GM21360 (cell line): ENCODE measurements at regions not wholly inside any gene's neighbourhood (a gene's known extent, or its start where the extent isn't known, plus 50 kb on each side); places are given as distances from the start of the nearest gene placed in this dataset.

Experiments used
- ATAC-seq: cut with Tn5 transposase; IDR thresholded peaks from one replicate; pipeline ENCODE4 v1.9.1; 2021; ENCODE audit warnings: mild to moderate bottlenecking, moderate library complexity; ENCODE audit not compliant: unreplicated experiment

DNA sequence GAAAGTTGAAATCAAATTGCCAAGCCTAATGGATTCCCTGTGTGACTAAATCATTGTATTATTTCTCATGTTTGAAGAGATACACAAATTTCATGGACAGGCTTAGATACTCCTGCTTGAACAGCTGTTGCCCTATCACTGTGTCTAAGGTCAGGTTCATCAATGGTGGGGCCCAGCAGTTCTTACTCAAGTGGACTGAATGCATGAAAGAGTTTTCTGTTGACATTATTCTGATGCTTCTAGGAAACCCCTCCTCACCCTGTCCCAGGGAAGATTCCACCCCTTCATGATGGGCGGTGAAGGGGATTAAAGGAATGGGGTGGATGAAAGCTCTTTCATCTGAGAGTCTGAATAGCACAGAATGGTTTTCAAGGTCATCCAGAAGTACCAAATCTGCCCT, 148.8 kb downstream of the INO80D start:
- no peak for ATAC-seq

DNA sequence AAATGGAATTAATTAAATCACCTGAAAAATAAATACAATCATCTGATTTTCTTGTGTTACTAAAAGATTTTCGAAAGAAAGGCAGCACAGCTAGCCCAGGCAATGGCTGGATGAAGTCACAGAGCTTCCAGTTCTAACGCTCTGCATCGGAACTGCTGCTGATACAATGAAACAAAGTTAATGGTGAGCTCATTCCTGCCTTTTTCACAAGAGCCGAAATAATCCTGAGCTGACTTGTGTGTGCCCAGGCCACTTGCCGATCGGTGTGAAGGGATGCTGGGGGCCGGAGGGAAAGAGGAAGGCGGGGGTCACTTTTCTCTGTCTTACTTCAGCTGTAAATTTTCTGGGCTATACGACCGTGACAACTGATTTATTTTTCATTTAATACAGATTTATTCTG, 149.5 kb downstream of the INO80D start:
- no peak for ATAC-seq

DNA sequence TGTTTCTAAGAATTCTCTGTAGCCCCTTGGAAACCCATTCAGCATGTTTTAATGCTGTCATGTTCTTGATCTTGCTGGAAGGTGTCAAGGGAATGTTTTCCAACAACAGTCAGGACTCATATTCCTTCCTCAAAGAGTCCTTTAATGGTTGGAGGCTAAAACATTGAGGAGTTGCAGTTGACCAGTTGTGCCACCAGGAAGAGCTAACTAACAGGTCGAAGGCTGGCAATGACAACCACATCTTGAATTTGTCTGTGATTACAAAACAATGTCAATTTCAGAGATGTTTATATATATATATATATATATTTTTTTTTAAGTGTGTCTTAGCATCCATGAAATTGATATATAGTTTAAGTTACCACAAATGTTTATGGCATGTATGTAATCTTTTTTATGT, 151.5 kb downstream of the INO80D start:
- ATAC-seq = no peak

DNA sequence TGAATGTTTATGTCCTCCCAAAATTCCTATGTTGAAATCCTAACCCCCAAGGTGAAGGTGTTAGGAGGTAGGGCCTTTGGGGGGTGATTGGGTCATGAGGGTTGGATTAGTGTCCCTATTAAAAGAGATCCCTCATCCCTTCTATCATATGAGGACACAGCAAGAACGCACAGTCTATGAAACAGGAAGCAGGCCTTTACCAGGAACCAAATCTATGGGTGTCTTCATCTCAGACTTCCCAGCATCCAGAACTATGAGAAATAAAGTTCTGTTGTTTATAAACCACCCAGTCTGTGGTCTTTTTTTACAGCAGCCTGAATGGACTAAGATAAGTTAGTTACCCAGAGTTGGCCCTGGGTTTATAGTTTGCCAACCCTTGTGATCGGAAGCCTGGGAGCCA, 153.1 kb downstream of the INO80D start:
- ATAC-seq = no peak

DNA sequence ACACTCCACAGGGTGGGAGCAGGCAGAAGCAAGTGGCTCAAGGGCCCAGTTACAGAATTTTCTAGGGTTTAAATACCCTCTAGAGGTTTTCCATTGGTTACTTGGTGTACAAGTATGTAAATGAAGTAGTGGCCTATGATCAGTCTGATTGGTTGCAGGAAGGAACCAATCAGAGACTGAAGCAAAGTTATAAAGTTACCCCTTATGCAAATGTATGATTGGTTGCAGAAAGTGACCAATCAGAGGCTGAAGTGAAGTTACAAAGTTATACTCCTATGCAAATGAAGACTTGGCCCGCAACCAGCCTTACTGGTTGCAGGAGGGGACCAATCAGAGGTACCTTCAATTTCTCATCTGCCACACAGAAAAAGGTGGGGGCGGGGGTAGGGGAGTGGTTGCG, 154.6 kb downstream of the INO80D start:
- no peak for ATAC-seq

DNA sequence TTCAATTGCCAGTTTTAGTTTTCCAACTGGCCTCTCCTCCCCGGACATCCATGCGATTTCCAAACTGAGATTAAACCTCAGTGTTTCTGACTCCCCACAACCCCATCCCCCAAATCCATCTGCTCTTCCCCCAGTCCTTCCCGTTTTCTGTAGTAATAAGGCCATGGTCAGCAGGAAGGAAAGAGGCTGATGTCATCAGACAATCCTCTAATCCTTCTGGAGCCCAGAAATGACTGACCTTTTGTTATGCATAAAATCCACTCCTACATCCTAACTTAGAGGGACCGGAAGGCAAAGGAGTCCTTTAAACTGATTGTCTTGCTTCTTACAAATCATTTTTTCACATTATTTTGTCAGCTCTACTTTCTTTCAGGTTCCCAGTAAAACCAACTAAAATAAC, 155.8 kb downstream of the INO80D start:
- ATAC-seq = no peak

DNA sequence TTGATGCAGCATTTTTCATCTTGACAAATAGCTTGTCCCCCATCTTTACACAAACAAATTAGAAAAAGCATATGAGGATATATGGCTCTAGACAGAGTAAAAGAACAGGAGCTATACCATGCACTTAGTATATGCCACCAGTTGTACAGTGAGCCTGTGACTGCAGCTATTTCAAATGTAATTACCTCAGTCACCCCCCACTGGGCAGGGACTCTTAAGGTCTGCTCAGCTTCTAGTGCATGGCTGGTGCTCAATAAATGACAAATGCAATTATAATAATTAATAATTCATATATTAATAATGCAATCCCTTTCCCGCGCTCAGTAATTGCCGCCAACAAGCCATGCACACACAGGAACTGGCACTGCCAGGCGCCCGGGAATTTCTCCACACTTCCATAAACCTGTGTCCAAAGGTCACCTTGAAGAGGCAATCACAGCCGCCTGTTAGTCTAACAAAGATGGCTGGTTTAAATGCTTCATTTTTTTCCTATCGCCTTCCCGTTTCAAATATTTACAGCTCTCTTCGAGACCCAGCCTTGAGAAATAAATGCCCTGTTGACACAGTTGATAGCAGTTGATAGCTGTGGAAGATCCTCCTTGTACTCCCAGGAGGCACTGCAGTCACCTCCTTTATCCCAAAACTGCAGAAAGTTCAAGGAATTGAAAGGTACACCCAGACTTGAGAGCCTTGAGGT, 156.6 kb downstream of the INO80D start:
- ATAC-seq = no peak

DNA sequence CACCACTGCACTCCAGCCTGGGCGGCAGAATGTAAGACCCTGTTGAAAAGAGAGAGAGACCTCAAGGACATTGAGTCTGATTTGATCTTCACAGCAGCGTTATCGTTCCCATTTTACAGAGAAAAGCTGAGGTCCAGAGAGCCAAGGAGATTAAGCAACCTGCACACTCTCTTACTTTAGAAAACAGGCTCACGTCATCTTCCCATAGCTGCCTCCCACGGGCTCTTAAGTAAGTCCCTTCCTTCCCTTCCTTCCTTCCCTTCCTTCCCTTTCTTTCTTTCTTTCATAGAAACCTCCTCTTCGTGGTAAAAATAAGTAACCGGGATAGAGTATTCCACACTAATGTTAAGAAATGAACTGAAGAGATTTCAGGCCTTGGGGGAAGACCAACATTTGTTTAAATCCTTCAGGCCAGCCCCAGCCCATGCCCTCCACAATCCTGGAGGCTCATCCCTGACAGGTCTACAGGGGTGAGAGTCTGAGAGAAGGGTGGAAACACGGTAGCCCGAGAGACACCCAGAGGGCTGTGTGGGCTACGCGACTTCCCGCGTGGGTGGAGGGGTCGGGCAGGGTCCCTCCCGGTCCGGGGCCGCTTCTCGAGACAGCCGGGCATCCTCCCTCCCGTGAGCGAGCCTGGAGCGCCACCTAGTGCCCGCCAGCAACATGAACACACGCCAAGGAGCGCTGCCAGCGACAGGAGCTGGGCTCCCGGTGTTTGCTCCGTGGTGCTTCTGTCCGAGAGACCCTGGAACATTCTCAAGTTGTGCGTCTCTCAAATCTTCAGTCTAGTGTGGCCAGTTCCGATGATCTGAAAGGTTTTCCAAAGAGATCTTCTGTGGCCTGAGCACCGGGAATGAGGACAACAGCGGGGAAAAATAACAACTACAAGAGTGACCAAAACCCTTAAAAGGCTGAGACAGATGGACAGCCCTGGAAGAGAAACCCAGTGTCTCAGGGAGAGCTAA, 160.3 kb downstream of the INO80D start:
- peak; percentile 90 for ATAC-seq

DNA sequence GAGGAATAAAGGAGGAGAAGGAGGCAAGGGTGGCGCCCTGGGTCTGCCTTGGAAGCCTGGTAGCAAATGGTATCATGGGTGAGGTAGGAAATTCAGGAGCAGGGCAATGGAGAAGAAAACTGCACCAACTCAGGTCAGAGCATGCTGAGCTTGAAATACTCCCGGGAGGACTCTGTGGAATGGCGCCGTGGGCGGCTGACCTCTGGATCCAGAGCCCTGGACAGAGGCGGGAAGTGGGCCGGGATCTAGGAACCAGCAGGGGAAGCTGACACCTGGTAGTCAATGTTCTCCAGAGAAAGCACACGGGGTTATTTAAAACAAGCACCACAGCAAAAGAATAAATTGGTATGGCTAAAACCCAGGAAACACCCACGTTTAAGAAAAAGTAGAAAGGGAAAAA, 161.3 kb downstream of the INO80D start:
- ATAC-seq = no peak

DNA sequence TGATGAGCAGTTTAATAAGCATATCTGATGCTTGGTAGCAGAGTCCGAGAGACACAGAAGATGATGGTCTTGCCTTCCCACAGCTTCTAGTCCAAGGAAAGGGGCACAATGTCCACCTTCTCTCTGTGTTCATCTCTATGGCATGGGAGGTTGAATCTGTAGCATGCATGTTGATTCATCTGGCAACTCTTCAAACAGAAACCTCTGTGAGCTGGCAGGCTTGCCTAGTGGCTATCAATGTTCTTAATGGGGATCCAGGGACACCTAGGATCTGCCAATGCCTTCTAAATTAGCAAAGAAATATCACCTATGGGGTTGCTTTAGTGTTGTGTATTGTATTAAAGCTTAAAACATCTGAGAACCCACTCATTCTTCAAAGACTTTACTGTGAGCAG, 170.8 kb downstream of the INO80D start:
- ATAC-seq = no peak

DNA sequence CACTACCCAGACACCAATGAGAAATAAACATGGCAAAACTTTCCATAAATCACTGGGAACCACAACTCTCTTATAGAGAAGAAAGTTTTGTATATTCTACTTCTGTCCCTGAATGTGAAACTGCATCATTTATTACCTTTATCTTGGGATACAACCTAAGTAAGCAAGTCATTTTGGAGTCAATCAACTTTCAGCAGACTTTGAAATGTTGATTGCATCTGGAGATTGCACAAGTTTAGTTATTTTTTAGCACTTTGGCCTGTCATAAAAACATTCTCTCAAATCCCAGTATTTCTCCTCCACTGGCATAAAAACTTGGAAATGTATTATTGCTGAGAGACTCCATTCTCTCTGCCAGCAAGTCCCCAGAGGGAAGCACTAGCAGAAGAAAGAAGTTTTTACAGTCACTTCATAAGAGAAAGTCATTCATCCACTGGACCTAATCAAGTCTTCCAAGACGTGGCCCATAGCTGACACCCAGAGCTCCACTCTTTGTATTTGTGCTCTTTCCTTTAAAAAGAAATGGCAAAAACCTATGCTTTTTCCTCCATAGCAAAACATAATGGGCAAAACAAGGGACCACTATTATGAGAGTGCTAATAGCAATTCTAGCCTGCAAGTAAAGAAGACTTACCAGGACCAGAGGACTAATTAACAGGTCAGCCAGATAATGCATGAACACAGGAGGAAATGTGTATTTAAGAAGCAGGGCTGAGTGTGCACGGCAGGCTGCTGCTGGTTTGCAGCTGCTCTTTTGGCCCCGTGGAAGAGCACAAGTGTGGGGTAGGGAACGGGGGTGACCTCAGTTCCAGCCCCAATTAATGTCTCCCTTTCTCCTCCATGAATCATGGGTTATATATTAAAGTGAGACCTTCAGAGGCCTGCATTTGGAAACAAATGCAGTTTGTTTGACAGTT, 171.5 kb downstream of the INO80D start:
- no peak for ATAC-seq

DNA sequence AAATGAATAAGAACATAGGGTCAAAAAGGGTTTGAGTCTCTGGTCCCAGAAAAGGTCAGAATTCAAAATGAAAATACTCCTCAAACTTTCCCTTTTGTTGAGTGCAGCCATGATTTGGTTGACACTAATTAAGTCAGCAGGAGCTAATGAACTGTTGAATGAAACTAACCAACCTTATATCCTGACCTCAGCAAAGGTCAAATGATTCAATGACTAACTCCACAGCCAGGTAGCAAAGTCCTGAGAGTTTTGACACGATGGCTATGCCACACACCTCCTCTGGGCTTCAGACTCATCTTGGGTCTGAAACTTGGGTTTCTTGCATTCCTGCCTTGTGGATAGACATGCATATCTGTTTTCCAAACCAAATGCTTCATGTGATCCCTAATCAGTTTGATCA, 172.3 kb downstream of the INO80D start:
- no peak for ATAC-seq

DNA sequence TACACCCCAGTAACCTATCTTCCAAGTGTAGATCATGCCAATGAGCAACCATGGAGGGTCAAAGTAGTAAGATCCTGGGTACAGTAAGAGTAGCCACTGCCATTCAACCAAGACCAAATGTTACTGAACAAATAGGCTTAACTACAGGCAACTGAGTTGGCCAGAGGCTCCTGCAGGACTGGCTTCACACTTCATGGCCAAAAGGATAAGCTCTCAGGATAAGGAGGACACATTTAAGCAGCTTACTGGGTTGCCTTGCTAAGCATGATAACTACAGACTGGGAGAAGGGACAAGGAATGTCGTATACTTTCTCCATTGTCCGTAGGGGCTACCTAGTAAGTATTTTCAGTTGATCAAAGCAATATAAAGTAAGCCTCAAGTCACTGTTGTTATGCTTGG, 174.7 kb downstream of the INO80D start:
- no peak for ATAC-seq

DNA sequence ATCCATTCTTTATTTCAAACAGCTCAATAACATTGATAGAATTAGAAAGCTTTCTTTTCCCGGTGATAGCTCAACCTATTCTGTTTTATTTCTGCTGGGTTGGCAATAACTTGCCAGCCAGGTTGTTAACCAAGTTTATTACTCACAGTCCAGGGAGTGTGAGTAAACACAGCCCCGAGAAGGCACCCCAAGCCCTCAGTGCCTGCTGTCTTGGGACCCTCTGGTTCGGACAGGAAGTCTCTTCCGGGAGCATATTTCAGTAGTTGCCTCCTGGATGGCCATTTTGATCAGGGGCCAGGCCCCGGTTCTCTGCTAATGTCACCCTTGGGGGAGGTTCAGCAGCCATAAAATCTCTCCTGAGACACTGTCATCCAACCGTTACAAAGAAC, 176.8 kb downstream of the INO80D start:
- ATAC-seq = no peak

DNA sequence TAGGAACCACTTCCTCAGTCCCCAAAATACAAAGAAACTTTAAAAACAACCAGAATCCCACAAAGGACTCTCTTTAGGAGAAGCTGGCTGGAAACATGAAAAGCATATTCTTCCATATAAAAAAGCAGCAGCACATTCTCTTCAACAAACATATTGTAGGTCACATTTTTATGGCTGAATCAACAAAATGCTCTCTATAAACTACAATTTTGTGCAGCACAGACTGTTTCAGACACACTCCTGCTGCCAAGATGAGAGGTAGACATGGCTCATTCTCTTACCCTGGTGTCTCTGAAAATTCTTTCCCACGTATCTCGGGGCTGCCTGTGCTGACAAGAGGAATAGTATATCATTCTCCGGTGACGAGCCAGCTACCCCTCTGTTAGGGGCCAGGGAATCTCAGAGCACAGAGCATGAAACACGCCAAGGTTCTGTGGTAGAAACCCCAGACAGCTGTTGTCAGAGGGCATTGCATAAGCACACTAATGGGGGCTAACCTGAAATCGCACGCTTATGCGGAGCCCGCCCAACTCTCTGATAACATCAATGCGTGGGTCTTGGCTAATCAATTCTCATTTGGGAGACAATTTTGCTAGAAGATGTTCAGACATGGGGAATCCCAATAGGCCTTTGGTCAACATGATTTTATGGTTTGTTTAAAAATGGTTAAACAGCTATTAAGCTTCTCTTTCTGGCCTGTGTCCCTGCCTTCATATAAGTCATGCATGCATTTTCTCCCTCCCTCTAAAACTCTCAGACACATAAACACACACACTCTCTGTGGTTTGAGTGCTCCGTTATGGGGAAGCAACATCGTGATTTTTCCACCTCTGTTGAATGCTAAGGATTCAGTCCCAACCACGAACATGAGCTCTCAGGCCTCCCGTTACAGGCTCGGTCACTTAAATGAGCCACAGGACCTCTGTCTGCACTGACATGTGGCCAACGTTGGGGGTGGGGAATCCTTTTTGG, 177.5 kb downstream of the INO80D start:
- ATAC-seq = no peak

DNA sequence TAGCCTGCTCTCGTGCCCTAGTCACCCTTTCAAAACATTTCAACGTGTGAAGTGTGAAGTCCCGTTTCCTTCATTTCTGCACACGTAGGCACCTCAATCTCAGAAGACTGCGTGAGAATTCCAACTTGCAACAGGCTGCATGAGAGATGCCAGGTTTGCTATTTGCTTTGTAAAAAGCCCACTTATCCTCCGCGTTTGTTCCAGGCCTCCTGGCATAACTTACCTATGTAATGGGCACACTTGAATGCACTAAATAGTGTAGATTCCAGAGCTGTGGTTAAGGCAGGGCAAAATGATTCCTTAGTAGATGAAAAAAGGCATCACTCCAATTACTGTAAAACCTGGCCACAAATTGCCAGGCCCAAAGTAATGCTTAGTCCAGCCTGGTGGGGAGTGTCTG, 179.6 kb downstream of the INO80D start:
- no peak for ATAC-seq

DNA sequence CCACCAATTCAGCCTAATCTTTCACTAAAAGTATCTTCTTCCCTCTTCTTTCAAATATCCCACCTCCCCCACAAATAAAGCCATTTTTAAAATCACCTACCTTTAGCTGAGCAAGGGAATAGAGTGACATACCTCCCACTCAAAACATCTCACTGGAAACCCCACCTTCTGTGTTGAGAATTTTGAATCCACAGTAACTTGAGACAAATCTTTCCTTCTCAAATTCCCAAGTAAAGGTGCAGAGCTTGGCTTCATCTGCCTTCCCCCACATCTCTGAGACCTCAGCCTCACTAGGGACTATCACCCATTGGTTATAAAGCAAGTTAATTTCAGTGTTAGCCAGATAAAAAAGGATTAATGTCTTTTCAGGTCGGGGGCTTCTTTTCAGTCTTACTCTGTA, 180.4 kb downstream of the INO80D start:
- no peak for ATAC-seq

DNA sequence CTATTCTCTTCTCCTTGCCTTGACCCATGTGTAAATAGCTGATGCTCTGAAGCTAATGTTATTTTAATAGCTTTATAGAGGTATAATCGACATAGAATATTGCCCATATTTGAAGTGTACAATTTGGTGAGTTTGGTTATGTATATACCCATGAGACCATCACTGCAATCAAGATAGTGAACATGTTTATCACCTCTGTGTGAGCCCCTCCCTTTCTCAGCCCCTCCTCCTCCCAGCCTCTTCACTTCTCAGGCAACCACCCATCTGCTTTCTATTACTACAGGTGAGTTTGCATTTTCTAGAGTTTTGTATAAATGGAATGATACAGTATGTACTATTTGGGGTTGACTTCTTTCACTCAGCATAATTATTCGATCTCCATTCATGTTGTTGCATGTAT, 181.1 kb downstream of the INO80D start:
- no peak for ATAC-seq

DNA sequence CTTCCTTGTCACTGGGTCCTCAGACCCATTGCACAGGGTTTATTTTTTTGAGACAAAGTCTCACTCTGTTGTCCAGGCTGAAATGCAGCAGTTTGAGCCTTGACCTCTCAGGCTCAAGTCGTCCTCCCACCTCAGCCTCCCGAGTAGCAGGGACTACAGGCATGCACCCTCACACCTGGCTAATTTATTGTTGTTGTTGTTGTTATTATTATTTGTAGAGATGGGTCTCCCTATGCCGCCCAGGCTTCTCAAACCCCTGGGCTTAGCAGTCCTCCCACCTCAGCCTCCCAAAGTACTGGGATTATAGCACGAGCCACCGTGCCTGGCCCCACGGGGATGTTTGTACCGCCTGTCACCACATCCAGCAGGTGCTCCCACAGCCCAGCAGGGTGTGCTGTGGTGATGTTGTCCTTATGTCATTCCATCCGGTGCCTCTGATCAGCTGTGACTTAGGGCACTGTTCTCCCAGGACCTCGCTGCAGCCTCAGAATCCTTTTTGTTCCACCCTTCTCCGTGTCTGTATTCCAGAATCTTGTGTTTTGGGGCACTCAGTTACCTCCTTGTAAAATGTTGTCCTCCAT, 182.3 kb downstream of the INO80D start:
- ATAC-seq = peak; percentile 93

DNA sequence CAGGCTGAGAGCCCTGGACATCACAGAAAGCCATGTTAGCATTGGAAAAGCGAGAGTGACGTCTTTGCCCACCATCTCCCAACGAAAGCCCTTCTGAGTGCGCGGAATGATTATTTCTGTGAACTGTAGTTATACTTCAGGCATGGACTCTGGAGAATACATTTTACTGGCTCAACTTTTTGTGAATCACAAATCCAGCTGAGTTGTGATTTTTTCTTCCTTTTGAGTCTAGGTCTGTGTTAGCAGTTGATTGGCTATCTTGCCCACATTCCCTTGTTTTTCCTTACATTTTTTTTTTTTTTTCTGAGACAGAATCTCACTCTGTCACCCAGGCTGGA, 183.1 kb downstream of the INO80D start:
- no peak for ATAC-seq
